Activated CD4-positive, alpha-beta T cell treated with anti-CD3 and anti-CD28 coated beads, Interleukin-10, Interleukin-2, amounts not matched to agents 100 ng/mL and 50 ng/mL, durations not matched to agents 16 hours and 8 hours (primary cell): ENCODE measurements at regions not wholly inside any gene's neighbourhood (a gene's known extent, or its start where the extent isn't known, plus 50 kb on each side); places are given as distances from the start of the nearest gene placed in this dataset.
"Not testable (repeated sequence)": the region's sequence is repeated elsewhere in the genome, so short reads cannot be mapped to it uniquely, and the experiment has no call there.

Experiments
- DNase-seq: peaks from one replicate; pipeline ENCODE4 v3.0.0-alpha.2; 2020

GRCh38 chr6:121020656-121021055 lies 313.6 kb downstream of the TBC1D32 start:
- DNase-seq: no peak

GRCh38 chr6:121008553-121008952 lies 325.7 kb downstream of the TBC1D32 start:
- no peak for DNase-seq

GRCh38 chr6:121006024-121006423 lies 328.3 kb downstream of the TBC1D32 start:
- no peak for DNase-seq

GRCh38 chr6:121000381-121000780 lies 333.9 kb downstream of the TBC1D32 start:
- DNase-seq: no peak

- DNase-seq: no peak
Observed at GRCh38 chr6:120996340-120996739, 337.9 kb downstream of the TBC1D32 start.

GRCh38 chr6:120994573-120994967 lies 339.7 kb downstream of the TBC1D32 start:
- no peak for DNase-seq

- no peak for DNase-seq
Observed at GRCh38 chr6:120993929-120994572, 340.2 kb downstream of the TBC1D32 start.

GRCh38 chr6:120992257-120992656 lies 342.0 kb downstream of the TBC1D32 start:
- no peak for DNase-seq

- DNase-seq: no peak
Observed at GRCh38 chr6:120990866-120991265, 343.4 kb downstream of the TBC1D32 start.

- no peak for DNase-seq
Observed at GRCh38 chr6:120981835-120982234, 352.4 kb downstream of the TBC1D32 start.

- DNase-seq: no peak
Observed at GRCh38 chr6:120966321-120966720, 368.0 kb downstream of the TBC1D32 start.

- DNase-seq: peak; percentile 22
Observed at GRCh38 chr6:120965814-120966213, 368.5 kb downstream of the TBC1D32 start.

- DNase-seq: peak; percentile 8
Observed at GRCh38 chr6:120960761-120961160, 373.5 kb downstream of the TBC1D32 start.

- no peak for DNase-seq
Observed at GRCh38 chr6:120954111-120954510, 380.2 kb downstream of the TBC1D32 start.

GRCh38 chr6:120951258-120951657 lies 383.0 kb downstream of the TBC1D32 start:
- no peak for DNase-seq

- no peak for DNase-seq
Observed at GRCh38 chr6:120947111-120947510, 387.2 kb downstream of the TBC1D32 start.

- DNase-seq: no peak
Observed at GRCh38 chr6:120945905-120946594, 388.2 kb downstream of the TBC1D32 start.

GRCh38 chr6:120938876-120939472 lies 395.3 kb downstream of the TBC1D32 start:
- no peak for DNase-seq

GRCh38 chr6:120938164-120938875 lies 396.0 kb downstream of the TBC1D32 start:
- DNase-seq: no peak

- no peak for DNase-seq
Observed at GRCh38 chr6:120935908-120936307, 398.4 kb downstream of the TBC1D32 start.

GRCh38 chr6:120935016-120935415 lies 399.3 kb downstream of the TBC1D32 start:
- no peak for DNase-seq

GRCh38 chr6:120931520-120932180 lies 402.6 kb downstream of the TBC1D32 start:
- DNase-seq: not testable (repeated sequence)

- DNase-seq: not testable (repeated sequence)
Observed at GRCh38 chr6:120930500-120930899, 403.8 kb downstream of the TBC1D32 start.
